Colonic mucosa (tissue), 4 donors: ENCODE measurements at regions not wholly inside any gene's neighbourhood (a gene's known extent, or its start where the extent isn't known, plus 50 kb on each side); places are given as distances from the start of the nearest gene placed in this dataset.
"Not testable (repeated sequence)": the region's sequence is repeated elsewhere in the genome, so short reads cannot be mapped to it uniquely, and the experiment has no call there.

Source experiments
- DNase-seq: peaks from one replicate; pipeline ENCODE4 v3.0.0-alpha.2; 2020
- H3K27ac ChIP-seq: fragments of 200-600 bp; one replicate; pipeline ENCODE4 v1.8.0; 2021
- H3K27me3 ChIP-seq: fragments of 200-600 bp; one replicate; pipeline ENCODE4 v1.8.0; 2021
- H3K36me3 ChIP-seq: fragments of 200-600 bp; one replicate; pipeline ENCODE4 v1.8.0; 2021
- H3K4me1 ChIP-seq: fragments of 200-600 bp; one replicate; pipeline ENCODE4 v1.8.0; 2021; ENCODE audit warnings: mild to moderate bottlenecking
- H3K4me3 ChIP-seq: fragments of 200-600 bp; one replicate; pipeline ENCODE4 v1.8.0; 2021
- H3K9ac ChIP-seq, 2 donors: one replicate each; pipeline ENCODE4 v1.7.0; 2013; ENCODE audit warnings: control low read depth in 2 of 2, low read depth in 2 of 2, low read length in 2 of 2
- H3K9me3 ChIP-seq: fragments of 200-600 bp; one replicate; pipeline ENCODE4 v1.8.0; 2021
- intact Hi-C: fragments of 100-400 bp; cut with DNase I; formaldehyde crosslinking; loops from one replicate; pipeline ENCODE4 v1.14.1; 2022
- TF ChIP-seq, protein P1 (sequence below): fragments of 200-600 bp; IDR thresholded peaks from one replicate; pipeline ENCODE4 v1.8.0; 2022; ENCODE audit warnings: antibody characterized with exemption, mild to moderate bottlenecking
- donor health status: healthy.
- donor health status: DM: no; HTN: no; CAD: no.
- donor health status: DM: no; HTN: no; CAD: no.

DNA sequence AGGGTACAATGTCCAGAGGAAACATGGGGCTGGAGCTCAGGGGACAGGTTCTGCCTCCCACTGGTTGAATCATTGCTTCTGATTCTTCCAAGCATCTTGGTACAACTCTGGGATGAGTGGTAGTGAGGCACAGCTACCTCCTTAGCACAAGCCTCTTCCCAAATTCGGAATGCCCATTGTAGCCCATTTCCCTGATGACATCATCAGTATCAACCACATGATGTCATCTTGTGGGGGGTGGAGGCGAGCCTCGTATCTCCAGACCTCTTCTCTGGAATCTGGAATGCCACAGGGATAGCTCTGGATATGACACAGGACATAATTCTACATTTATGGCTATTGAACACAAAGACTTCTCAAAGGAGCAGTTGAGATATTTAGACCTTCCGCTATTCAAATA is 715.2 kb downstream of the RNF144A start:
- no peaks in the 10 kb centered on the region for H3K9me3 ChIP-seq
- TF ChIP-seq, protein P1, sequence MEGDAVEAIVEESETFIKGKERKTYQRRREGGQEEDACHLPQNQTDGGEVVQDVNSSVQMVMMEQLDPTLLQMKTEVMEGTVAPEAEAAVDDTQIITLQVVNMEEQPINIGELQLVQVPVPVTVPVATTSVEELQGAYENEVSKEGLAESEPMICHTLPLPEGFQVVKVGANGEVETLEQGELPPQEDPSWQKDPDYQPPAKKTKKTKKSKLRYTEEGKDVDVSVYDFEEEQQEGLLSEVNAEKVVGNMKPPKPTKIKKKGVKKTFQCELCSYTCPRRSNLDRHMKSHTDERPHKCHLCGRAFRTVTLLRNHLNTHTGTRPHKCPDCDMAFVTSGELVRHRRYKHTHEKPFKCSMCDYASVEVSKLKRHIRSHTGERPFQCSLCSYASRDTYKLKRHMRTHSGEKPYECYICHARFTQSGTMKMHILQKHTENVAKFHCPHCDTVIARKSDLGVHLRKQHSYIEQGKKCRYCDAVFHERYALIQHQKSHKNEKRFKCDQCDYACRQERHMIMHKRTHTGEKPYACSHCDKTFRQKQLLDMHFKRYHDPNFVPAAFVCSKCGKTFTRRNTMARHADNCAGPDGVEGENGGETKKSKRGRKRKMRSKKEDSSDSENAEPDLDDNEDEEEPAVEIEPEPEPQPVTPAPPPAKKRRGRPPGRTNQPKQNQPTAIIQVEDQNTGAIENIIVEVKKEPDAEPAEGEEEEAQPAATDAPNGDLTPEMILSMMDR = no peak
- intact Hi-C loops = no loop called here
- DNase-seq = no peak
- no peak overlapping the region for H3K4me3 ChIP-seq
- no peaks in the 10 kb centered on the region for H3K27me3 ChIP-seq
- no peak overlapping the region for H3K9ac ChIP-seq
- H3K4me1 ChIP-seq = no peaks in the 10 kb centered on the region
- no peaks in the 10 kb centered on the region for H3K36me3 ChIP-seq
- no peak overlapping the region for H3K27ac ChIP-seq

DNA sequence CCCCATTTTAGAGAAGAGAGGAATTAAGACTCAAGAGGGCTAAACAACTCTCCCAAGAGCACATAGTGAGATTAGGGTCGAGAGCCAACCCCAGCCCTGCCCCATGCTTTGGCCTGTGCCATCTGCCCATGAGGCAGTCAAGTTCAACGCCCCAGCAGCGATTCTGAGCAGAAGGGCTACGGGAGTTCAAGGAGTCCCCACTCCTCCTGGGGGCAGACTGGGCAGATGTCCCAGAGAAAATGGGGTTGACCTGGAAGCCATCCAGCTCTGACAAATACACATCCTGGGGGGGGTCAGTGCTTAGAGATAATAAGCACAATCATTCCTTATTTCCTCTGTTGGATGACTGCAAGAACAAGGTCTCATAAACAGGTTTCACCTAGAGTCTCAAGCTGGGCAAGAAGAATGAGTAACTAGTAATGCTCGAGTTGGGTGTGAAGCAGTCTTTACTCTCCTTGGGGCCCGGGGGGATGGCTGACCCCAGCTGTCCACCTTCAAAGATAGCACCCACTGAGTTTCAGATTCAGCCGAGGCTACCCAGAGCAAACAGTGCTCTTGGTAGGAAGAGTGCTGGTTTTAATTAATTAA is 716.4 kb downstream of the RNF144A start:
- H3K9ac ChIP-seq = no peak overlapping the region

DNA sequence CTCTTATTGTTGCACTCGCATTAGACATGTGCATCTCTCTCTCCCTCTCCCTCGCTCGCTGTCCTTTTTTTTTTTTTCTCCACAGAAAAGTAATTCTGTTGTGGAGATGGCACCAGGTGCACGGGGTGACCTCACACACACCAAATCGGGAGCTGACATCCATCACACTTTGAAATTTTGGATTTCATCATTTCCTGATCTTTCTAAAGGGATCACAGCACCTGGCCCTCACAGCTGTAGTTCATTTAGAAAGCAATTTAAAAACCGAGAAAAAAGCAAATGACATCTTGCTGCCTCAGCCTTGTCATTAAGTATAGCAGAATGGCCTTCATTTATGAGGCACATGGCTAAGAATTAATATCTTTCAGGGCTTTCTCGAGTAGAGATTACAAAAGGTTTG is 717.2 kb downstream of the RNF144A start:
- no peak for DNase-seq
- intact Hi-C loops = no loop called here

More for the DNA sequence above, 716.4 kb downstream of the RNF144A start:
- no peaks in the 10 kb centered on the region for H3K27me3 ChIP-seq
- TF ChIP-seq, protein P1 = no peak
- no peak for DNase-seq
- no peaks in the 10 kb centered on the region for H3K4me1 ChIP-seq
- no peaks in the 10 kb centered on the region for H3K9me3 ChIP-seq
- no peaks in the 10 kb centered on the region for H3K36me3 ChIP-seq
- no peak overlapping the region for H3K4me3 ChIP-seq
- H3K27ac ChIP-seq = no peak overlapping the region
- intact Hi-C loops = no loop called here

GRCh38 chr2:7639476-7639875 is 722.3 kb downstream of the RNF144A start:
- H3K9me3 ChIP-seq = no peaks in the 10 kb centered on the region
- DNase-seq = peak; percentile 37
- TF ChIP-seq, protein P1 = no peak
- no peaks in the 10 kb centered on the region for H3K4me1 ChIP-seq
- H3K36me3 ChIP-seq = no peaks in the 10 kb centered on the region
- H3K9ac ChIP-seq = no peak overlapping the region
- no peak overlapping the region for H3K4me3 ChIP-seq
- H3K27ac ChIP-seq = no peak overlapping the region
- H3K27me3 ChIP-seq = no peaks in the 10 kb centered on the region
- intact Hi-C loops = no loop called here

More for the DNA sequence above, 717.2 kb downstream of the RNF144A start:
- Histone ChIP-seq H3K4me1 (no peaks in the 10 kb centered on the region), H3K36me3 (no peaks in the 10 kb centered on the region), H3K4me3 (no peak overlapping the region), H3K9ac (no peak overlapping the region), H3K9me3 (no peaks in the 10 kb centered on the region), H3K27ac (no peak overlapping the region), H3K27me3 (no peaks in the 10 kb centered on the region)
- TF ChIP-seq, protein P1 = no peak

DNA sequence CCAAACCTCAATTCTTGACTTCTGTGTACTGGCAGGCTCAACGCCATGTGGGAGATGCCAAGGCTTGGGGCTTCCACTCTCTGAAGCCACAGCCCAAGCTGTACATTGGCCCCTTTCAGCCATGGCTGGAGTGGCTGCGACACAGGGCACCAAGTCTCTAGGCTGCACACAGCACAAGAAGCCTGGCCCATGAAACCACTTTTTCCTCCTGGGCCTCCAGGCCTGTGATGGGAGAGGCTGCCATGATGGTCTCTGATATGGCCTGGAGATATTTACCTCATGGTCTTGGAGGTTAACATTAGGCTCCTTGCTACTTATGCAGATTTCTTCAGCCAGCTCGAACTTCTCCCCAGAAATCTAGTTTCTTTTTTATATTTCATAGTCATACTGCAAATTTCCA is 724.1 kb downstream of the RNF144A start:
- H3K9ac ChIP-seq, H3K27me3 ChIP-seq, H3K27ac ChIP-seq, intact Hi-C loops, H3K36me3 ChIP-seq, H3K4me1 ChIP-seq, H3K9me3 ChIP-seq, H3K4me3 ChIP-seq, DNase-seq: not testable (repeated sequence)

DNA sequence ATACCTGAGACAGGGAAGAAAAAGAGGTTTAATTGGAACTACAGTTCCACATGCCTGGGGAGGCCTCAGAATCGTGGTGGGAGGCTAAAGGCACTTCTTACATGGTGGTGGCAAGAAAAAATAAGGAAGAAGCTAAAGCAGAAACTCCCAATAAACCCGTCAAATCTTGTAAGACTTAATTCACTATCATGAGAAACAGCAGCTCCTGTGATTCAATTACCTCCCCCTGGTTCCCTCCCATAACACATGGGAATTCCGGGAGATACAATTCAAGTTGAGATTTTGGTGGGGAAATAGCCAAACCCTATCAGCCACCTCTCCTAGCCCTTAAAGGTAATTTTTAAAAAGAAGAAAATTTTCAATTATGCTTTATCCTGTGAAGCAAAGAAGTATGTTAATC is 728.8 kb downstream of the RNF144A start:
- Histone ChIP-seq H3K9me3 (no peaks in the 10 kb centered on the region), H3K9ac (no peak overlapping the region), H3K27ac (no peak overlapping the region), H3K27me3 (no peaks in the 10 kb centered on the region), H3K4me3 (no peak overlapping the region), H3K36me3 (no peaks in the 10 kb centered on the region), H3K4me1 (no peaks in the 10 kb centered on the region)
- intact Hi-C loops = no loop called here
- TF ChIP-seq, protein P1 = no peak
- DNase-seq = no peak
